HG03095 (cell line): ENCODE measurements at regions not wholly inside any gene's neighbourhood (a gene's known extent, or its start where the extent isn't known, plus 50 kb on each side); places are given as distances from the start of the nearest gene placed in this dataset.
A peak's percentile ranks its signal among the peaks of the same experiment; 100 is the strongest.

Source experiments
- ATAC-seq: cut with Tn5 transposase; IDR thresholded peaks from one replicate; pipeline ENCODE4 v1.9.1; 2021; ENCODE audit warnings: moderate library complexity; ENCODE audit not compliant: unreplicated experiment

GRCh38 chr18:72194072-72194471 lies 350.1 kb downstream of the CBLN2 start:
- no peak for ATAC-seq

GRCh38 chr18:72187956-72188355 lies 356.2 kb downstream of the CBLN2 start:
- ATAC-seq: no peak

- peak; percentile 89 for ATAC-seq
Measured at GRCh38 chr18:72181241-72181764, 362.8 kb downstream of the CBLN2 start.

GRCh38 chr18:72180689-72181088 lies 363.5 kb downstream of the CBLN2 start:
- no peak for ATAC-seq

GRCh38 chr18:72174972-72175649 lies 369.0 kb downstream of the CBLN2 start:
- ATAC-seq: no peak

- ATAC-seq: no peak
Measured at GRCh38 chr18:72171596-72171995, 372.5 kb downstream of the CBLN2 start.

GRCh38 chr18:72161691-72162090 lies 382.5 kb downstream of the CBLN2 start:
- ATAC-seq: no peak

- peak; percentile 91 for ATAC-seq
Measured at GRCh38 chr18:72160510-72161445, 383.4 kb downstream of the CBLN2 start.

GRCh38 chr18:72155327-72155726 lies 388.8 kb downstream of the CBLN2 start:
- no peak for ATAC-seq

GRCh38 chr18:72154926-72155325 lies 389.2 kb downstream of the CBLN2 start:
- no peak for ATAC-seq

- no peak for ATAC-seq
Measured at GRCh38 chr18:72152935-72153334, 391.2 kb downstream of the CBLN2 start.

GRCh38 chr18:72147830-72148229 lies 396.3 kb downstream of the CBLN2 start:
- ATAC-seq: no peak

GRCh38 chr18:72140007-72140406 lies 404.1 kb downstream of the CBLN2 start:
- no peak for ATAC-seq

GRCh38 chr18:72128649-72129048 lies 415.5 kb downstream of the CBLN2 start:
- ATAC-seq: no peak

GRCh38 chr18:72122103-72122502 lies 422.0 kb downstream of the CBLN2 start:
- ATAC-seq: no peak

- no peak for ATAC-seq
Measured at GRCh38 chr18:72119082-72119481, 425.1 kb downstream of the CBLN2 start.

- no peak for ATAC-seq
Measured at GRCh38 chr18:72114801-72115594, 429.1 kb downstream of the CBLN2 start.

- no peak for ATAC-seq
Measured at GRCh38 chr18:72107647-72108383, 436.3 kb downstream of the CBLN2 start.

- no peak for ATAC-seq
Measured at GRCh38 chr18:72104851-72105250, 439.3 kb downstream of the CBLN2 start.

- no peak for ATAC-seq
Measured at GRCh38 chr18:72102412-72102811, 441.7 kb downstream of the CBLN2 start.
